ENCODE measurements at regions not wholly inside any gene's neighbourhood (a gene's known extent, or its start where the extent isn't known, plus 50 kb on each side); places are given as distances from the start of the nearest gene placed in this dataset.

- no peak for DNase-seq (ENCODE audit: low read depth)
- H3K27me3 ChIP-seq (ENCODE audit: control insufficient read depth, insufficient read depth, low read length): no peaks in the 10 kb centered on the region
- ChIA-PET POLR2A (no interaction called here), CTCF (no interaction called here)
- H3K4me3 ChIP-seq (ENCODE audit: low read depth, low read length): no peak overlapping the region
- no peaks in the 10 kb centered on the region for H3K36me3 ChIP-seq (ENCODE audit: control insufficient read depth, insufficient read depth, low read length)
- no peak for TF ChIP-seq CTCF (IDR thresholded peaks at IDR 0.05; ENCODE audit: insufficient read depth, low read depth, low read length)
These were observed 401.1 kb upstream of the ZNF507 start for GRCh38 chr19:31944326-31944725.

- TF ChIP-seq CTCF (IDR thresholded peaks at IDR 0.05; ENCODE audit: insufficient read depth, low read depth, low read length): no peak
- no peaks in the 10 kb centered on the region for H3K27me3 ChIP-seq (ENCODE audit: control insufficient read depth, insufficient read depth, low read length)
- no peak for DNase-seq (ENCODE audit: low read depth)
- H3K36me3 ChIP-seq (ENCODE audit: control insufficient read depth, insufficient read depth, low read length): no peaks in the 10 kb centered on the region
- no peak overlapping the region for H3K4me3 ChIP-seq (ENCODE audit: low read depth, low read length)
- CTCF ChIA-PET: no interaction called here
- POLR2A ChIA-PET: no interaction called here
These were observed 398.9 kb upstream of the ZNF507 start for GRCh38 chr19:31946491-31946890.

DNA sequence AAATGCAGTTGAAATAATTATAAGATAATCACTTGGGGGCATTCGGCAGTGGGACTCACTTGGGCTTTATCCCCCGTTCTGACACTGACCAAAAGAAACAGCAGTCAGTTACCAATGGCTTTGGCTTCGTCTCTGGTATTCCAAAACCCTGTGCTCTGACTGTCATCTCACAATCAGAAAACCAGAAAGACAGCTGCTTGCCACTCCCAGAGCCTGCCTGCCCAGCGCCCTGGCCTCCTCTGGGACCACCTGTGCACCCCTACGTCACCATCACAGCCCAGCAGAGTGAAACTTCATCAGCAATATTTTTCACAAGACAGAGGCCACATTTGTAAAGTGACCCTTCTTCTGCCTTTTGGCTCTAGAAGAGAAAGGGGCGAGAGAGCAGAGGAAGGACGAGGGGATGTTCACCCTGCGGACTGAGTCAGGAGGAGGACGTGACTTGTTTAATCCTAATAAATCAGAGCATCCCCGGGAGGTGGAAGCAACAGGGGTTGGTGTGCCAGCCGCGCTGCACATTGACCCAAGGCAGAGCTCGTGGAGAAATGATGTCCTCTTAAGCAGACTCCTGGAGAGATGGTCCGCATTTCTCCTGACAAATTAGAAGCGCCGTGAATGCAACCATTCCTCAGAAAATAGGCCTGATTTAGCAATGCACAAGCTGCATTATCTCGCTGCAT is 397.8 kb upstream of the ZNF507 start:
- TF ChIP-seq CTCF (IDR thresholded peaks at IDR 0.05; ENCODE audit: insufficient read depth, low read depth, low read length): no peak
- CTCF ChIA-PET: no interaction called here

GRCh38 chr19:31952693-31953092 is 392.7 kb upstream of the ZNF507 start:
- no peak overlapping the region for H3K4me3 ChIP-seq (ENCODE audit: low read depth, low read length)
- POLR2A ChIA-PET: no interaction called here
- no peaks in the 10 kb centered on the region for H3K27me3 ChIP-seq (ENCODE audit: control insufficient read depth, insufficient read depth, low read length)
- no peaks in the 10 kb centered on the region for H3K36me3 ChIP-seq (ENCODE audit: control insufficient read depth, insufficient read depth, low read length)
- CTCF ChIA-PET: no interaction called here
- TF ChIP-seq CTCF (IDR thresholded peaks at IDR 0.05; ENCODE audit: insufficient read depth, low read depth, low read length): no peak
- DNase-seq (ENCODE audit: low read depth): no peak

More for the DNA sequence above, 397.8 kb upstream of the ZNF507 start:
- H3K27me3 ChIP-seq (ENCODE audit: control insufficient read depth, insufficient read depth, low read length): no peaks in the 10 kb centered on the region
- H3K4me3 ChIP-seq (ENCODE audit: low read depth, low read length): no peak overlapping the region
- POLR2A ChIA-PET: no interaction called here
- DNase-seq (ENCODE audit: low read depth): no peak
- no peaks in the 10 kb centered on the region for H3K36me3 ChIP-seq (ENCODE audit: control insufficient read depth, insufficient read depth, low read length)

DNA sequence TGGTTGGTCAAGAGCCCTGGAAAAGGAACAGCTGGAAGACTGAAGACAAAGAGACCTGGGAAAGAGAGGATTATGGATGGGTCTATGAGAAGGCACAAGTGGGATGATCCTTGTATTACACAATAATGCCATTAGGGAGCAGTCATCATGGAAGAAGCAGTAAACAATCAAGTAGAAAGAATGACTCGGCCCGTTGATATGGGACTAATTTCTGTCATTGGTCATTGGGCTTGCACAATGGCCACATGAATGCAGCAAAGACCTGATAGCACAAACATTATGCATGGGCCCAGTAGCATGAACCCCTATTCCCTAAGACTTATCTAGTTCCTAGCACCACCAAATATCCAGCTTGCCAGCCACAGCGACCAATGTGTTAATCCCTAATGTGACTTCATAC is 390.3 kb upstream of the ZNF507 start:
- DNase-seq (ENCODE audit: low read depth): no peak
- CTCF ChIA-PET: no interaction called here

More for the DNA sequence above, 390.3 kb upstream of the ZNF507 start:
- POLR2A ChIA-PET: no interaction called here
- TF ChIP-seq CTCF (IDR thresholded peaks at IDR 0.05; ENCODE audit: insufficient read depth, low read depth, low read length): no peak
- no peaks in the 10 kb centered on the region for H3K27me3 ChIP-seq (ENCODE audit: control insufficient read depth, insufficient read depth, low read length)
- H3K4me3 ChIP-seq (ENCODE audit: low read depth, low read length): no peak overlapping the region
- H3K36me3 ChIP-seq (ENCODE audit: control insufficient read depth, insufficient read depth, low read length): no peaks in the 10 kb centered on the region

All from BJ (cell line).